ENCODE measurements at regions not wholly inside any gene's neighbourhood (a gene's known extent, or its start where the extent isn't known, plus 50 kb on each side); places are given as distances from the start of the nearest gene placed in this dataset.

DNA sequence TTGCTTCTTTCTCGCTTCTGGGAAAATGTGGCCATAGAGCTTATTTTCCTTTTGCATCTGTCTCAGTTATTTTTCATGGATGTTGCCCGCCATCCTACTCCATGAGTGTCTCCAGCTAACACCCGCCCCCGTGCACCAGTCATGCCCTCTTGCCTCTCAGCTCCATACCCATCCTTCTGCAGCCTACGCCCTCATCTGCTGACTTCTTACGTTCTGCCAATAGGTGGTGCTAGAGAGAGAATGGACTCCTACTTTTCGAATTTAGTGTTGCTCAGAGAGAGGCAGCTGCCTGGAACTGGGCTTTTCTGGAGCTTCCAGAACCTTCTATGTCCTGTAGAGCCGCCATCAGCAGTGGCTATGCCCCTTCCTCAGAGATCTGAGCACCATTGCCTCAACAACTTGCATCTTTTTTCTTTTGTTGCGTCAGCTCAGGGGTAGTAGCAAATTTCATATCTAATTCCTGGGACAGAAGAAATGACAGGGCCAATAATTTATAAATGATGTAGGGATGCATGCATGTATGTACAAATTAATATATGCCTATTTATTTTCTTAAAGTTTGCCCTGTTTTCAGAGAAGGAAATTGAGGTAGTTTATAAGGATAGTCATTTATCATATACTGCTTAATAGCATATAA lies 119.7 kb upstream of the MYOCD start:
- H3K4me3 Mint-ChIP-seq: no peak overlapping the region
- no peaks in the 10 kb centered on the region for H3K4me1 Mint-ChIP-seq
- DNase-seq: peak; percentile 4 to 10
- peak; percentile 42 for ATAC-seq
- no peak overlapping the region for H3K27ac Mint-ChIP-seq
- H3K27me3 Mint-ChIP-seq: no peaks in the 10 kb centered on the region
- peaks cover 0 to under 1% of the 10 kb centered on the region in 2 donors for H3K9me3 Mint-ChIP-seq

GRCh38 chr17:12546983-12547382 lies 118.7 kb upstream of the MYOCD start:
- H3K27ac Mint-ChIP-seq: no peak overlapping the region
- no peak overlapping the region for H3K4me3 Mint-ChIP-seq
- H3K27me3 Mint-ChIP-seq: no peaks in the 10 kb centered on the region

GRCh38 chr17:12547831-12548230 lies 117.9 kb upstream of the MYOCD start:
- H3K9me3 Mint-ChIP-seq: peaks cover 0 to 7% of the 10 kb centered on the region in 2 donors
- no peak for ATAC-seq
- no peak overlapping the region for H3K4me3 Mint-ChIP-seq
- no peak overlapping the region for H3K27ac Mint-ChIP-seq
- H3K27me3 Mint-ChIP-seq: no peaks in the 10 kb centered on the region
- no peak for DNase-seq
- H3K4me1 Mint-ChIP-seq: no peaks in the 10 kb centered on the region

More at GRCh38 chr17:12546983-12547382, 118.7 kb upstream of the MYOCD start:
- Mint-ChIP-seq H3K9me3 (peaks cover 0 to 7% of the 10 kb centered on the region in 2 donors), H3K4me1 (no peaks in the 10 kb centered on the region)
- DNase-seq: no peak
- ATAC-seq: no peak

GRCh38 chr17:12548558-12548957 lies 117.1 kb upstream of the MYOCD start:
- H3K9me3 Mint-ChIP-seq: peaks cover 0 to 7% of the 10 kb centered on the region in 2 donors
- no peaks in the 10 kb centered on the region for H3K4me1 Mint-ChIP-seq
- DNase-seq: no peak
- H3K27ac Mint-ChIP-seq: no peak overlapping the region
- no peaks in the 10 kb centered on the region for H3K27me3 Mint-ChIP-seq
- H3K4me3 Mint-ChIP-seq: no peak overlapping the region
- no peak for ATAC-seq

DNA sequence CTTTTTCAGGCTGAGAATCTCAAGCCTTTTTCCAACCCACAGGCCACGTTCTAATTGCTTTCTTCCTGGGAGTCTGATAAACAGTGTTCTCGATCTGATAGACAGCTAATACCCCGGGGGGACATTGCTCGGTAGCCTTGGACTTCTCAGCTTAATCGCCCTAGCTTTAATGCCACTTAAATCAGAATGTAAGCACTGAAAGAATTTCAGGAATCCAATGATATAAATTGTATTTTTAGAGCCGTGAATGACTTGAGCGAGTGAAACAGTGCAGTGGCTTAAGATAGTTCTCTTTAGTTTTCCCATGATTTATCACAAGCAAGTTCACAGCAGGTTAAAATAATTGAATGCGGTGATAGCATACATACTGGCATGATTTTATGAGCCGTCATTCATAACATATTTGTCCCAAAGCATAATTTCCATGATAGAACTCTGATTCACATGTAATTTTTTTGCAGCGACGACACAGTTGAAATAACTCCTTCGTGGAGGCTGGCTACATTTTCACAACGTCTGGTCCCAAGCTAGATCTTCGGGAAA lies 116.1 kb upstream of the MYOCD start:
- H3K27me3 Mint-ChIP-seq: no peaks in the 10 kb centered on the region
- no peak overlapping the region for H3K27ac Mint-ChIP-seq
- no peaks in the 10 kb centered on the region for H3K4me1 Mint-ChIP-seq
- no peak for ATAC-seq
- H3K9me3 Mint-ChIP-seq: peaks cover 0 to 7% of the 10 kb centered on the region in 2 donors
- H3K4me3 Mint-ChIP-seq: no peak overlapping the region
- no peak for DNase-seq

DNA sequence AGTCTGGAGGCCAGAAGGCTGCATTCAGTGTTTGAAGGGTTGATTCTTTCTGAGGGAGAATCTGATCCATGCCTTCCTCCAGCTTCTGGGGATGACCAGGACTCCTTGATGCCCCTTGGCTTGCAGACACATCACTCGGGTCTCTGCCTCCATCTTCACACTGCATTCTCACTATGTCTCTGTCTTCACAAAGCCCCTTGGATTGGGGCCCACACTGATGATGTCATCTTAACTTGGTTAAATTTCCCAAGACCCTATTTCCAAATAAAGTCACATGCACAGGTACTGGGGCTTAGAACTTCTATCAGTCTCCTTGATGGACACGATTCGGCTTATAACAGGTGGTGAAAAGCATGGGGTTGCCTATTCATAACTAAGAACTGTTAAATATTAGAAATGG lies 112.1 kb upstream of the MYOCD start:
- ATAC-seq: no peak
- H3K27me3 Mint-ChIP-seq: no peaks in the 10 kb centered on the region
- H3K27ac Mint-ChIP-seq: no peak overlapping the region
- H3K4me1 Mint-ChIP-seq: no peaks in the 10 kb centered on the region
- no peak for DNase-seq
- no peak overlapping the region for H3K4me3 Mint-ChIP-seq
- peaks cover 0 to 7% of the 10 kb centered on the region in 2 donors for H3K9me3 Mint-ChIP-seq

DNA sequence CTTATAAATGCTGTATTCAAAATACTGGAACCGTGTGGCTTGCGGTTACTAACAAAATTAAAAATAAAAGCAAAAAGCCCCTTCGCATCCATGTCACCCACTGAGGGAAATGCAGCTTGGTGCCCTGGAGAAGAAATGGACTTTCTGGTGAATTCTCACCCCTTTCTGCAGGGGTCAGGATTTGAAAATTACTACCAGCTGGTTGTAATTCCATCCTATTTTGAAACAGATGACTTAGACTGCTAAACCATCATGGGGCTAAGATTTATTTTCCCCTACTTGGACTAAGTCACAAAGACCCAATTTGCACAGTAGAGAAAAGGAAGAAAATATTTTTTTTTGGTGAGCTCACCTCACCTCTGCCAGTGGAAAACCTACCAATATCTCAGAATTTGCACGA lies 111.4 kb upstream of the MYOCD start:
- no peak for ATAC-seq
- H3K4me1 Mint-ChIP-seq: no peaks in the 10 kb centered on the region
- no peaks in the 10 kb centered on the region for H3K27me3 Mint-ChIP-seq
- no peak overlapping the region for H3K27ac Mint-ChIP-seq
- H3K9me3 Mint-ChIP-seq: peaks cover 0 to 7% of the 10 kb centered on the region in 2 donors
- DNase-seq: no peak
- no peak overlapping the region for H3K4me3 Mint-ChIP-seq

DNA sequence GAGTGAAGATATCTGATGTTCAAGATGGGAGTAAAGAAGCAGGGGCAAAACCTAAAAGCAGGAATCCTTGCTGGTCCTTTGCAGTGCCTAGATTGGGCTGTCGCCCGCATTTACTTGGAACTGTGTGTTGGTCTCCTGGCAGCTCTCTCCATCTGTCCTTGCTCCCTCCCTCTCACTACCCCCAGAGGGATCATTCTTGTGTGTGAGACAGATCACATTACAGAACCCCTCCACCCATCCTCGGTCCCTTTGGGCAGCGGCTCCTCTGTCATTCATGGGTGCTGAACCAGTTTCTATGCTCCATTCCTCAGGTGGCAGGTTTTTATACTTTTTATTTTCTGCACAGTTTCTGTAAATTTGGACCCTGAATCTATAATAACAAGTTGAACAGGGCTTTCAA lies 99.4 kb upstream of the MYOCD start:
- no peaks in the 10 kb centered on the region for H3K27me3 Mint-ChIP-seq
- H3K4me1 Mint-ChIP-seq: no peaks in the 10 kb centered on the region
- DNase-seq (no peak), ATAC-seq (no peak)
- no peak overlapping the region for H3K4me3 Mint-ChIP-seq
- H3K27ac Mint-ChIP-seq: no peak overlapping the region
- peaks cover 9 to 14% of the 10 kb centered on the region in 2 donors for H3K9me3 Mint-ChIP-seq

DNA sequence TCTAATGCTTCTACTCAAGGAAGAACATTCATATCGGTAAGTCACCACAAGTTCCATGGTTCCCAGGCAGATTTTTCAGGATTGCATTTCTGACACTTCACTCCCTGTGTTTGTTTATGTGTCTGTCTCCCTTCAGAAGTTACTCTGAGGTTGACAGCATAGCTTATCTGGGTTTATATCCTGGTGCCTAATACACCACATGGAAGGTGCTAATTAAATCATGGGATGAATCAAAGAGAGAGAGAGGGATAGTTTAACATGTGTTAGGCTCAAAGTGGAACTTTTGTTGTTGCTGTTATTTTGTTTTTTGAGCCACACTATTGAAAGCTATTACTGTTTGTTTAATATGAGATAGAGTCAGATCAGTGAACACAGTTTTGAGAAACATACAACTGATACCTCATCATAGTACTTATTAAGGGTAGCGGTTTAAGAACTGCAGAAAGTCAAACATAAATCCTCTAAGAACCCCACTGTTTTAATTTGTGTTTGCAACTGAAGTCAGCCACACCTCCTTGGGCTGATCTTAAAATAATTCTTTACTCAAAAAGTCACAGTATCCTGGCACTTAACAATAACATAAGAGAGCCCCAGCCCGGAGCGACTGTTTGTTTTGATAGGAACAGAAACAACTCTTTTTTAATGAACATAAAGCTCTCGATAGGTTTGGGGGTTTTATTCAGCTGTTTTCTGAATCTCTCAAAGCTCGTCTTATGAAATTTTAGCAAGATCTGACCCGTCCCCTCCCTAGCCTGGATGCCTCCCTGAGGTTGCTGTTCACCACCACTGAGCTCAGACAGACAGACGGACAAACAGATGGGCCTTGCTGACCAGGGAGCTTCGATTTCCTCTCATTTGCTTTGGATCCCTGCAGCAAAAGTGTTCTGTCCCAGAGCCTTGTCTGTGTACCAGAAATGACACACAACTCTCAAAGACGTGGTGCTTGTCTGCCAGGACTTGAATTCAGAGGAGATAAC lies 98.3 kb upstream of the MYOCD start:
- no peaks in the 10 kb centered on the region for H3K4me1 Mint-ChIP-seq
- H3K9me3 Mint-ChIP-seq: peaks cover 14 to 22% of the 10 kb centered on the region in 2 donors
- no peak overlapping the region for H3K27ac Mint-ChIP-seq
- DNase-seq: no peak
- H3K4me3 Mint-ChIP-seq: no peak overlapping the region
- ATAC-seq: no peak
- H3K27me3 Mint-ChIP-seq: no peaks in the 10 kb centered on the region

DNA sequence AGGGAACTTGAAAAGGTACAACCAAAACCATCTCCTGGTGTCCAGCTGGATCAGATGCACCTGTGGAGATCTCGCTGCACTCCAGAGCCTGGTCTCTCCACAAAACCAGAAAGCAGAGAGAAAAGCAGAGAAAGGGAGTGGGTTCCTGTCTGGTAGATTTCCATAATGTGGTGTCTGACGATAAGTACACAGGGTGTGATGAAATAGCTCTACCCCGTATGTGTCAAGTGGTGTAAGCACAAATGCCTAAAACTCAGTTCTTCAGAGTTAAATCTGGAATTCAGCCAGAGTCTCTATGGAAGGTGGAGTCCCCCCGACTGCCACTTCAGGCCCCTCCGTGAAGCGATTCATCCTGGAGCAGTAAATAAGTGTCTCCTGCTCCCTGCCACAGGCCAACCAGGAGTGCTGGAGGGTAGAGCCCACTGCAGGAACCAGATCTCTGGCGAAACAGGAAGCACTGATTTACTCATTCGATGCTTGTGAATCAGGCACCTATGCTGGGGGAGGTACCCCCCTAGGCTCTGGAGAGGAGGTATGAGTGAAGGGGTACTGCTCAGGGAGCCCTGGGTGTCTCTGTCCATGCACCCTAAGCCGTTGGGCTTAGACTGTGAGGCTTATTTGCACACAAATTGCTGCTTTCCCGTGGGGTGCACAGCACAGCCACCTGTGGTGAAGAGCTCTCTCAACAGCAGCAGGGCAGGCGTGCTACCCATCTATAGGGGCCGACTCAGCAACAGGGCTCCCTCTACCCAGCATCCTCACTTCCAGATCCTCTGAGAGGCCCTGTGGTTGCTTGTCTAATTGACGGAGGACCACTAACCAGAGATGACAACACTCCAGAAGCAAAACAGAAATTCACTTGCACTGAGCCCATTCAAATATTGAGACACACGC lies 97.1 kb upstream of the MYOCD start:
- ATAC-seq: no peak
- no peak for DNase-seq
- no peaks in the 10 kb centered on the region for H3K4me1 Mint-ChIP-seq
- H3K27ac Mint-ChIP-seq: no peak overlapping the region
- peaks cover 13 to 22% of the 10 kb centered on the region in 2 donors for H3K9me3 Mint-ChIP-seq
- H3K4me3 Mint-ChIP-seq: no peak overlapping the region
- H3K27me3 Mint-ChIP-seq: no peaks in the 10 kb centered on the region

- no peak for DNase-seq
- Mint-ChIP-seq H3K9me3 (peaks cover 10 to 13% of the 10 kb centered on the region in 2 donors), H3K4me1 (no peaks in the 10 kb centered on the region), H3K27ac (no peak overlapping the region), H3K4me3 (no peak overlapping the region), H3K27me3 (no peaks in the 10 kb centered on the region)
- no peak for ATAC-seq
Observed at GRCh38 chr17:12571606-12572005, 94.1 kb upstream of the MYOCD start.

DNA sequence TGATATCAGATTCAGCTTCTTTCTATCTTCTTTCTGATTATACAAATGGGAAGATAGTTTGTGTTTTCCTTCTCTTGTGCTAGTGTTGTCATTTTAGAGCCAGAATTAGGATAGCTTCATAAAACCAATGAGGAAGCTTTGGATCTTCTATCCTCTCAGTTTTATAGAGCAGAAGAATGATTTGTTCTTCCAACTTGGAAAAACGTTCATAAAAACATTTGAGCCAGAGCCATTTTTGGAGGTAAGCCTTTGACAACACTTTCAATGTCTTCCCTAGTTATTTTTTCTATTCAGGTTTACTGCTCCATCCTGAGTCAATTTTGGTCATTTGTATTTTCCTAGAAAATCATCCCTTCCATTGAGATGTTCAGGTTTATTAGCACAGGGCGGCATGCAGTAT lies 91.2 kb upstream of the MYOCD start:
- H3K9me3 Mint-ChIP-seq: peaks cover 10 to 13% of the 10 kb centered on the region in 2 donors
- DNase-seq (no peak), ATAC-seq (no peak)
- H3K4me1 Mint-ChIP-seq: no peaks in the 10 kb centered on the region
- H3K27me3 Mint-ChIP-seq: no peaks in the 10 kb centered on the region
- H3K4me3 Mint-ChIP-seq: no peak overlapping the region
- H3K27ac Mint-ChIP-seq: no peak overlapping the region

DNA sequence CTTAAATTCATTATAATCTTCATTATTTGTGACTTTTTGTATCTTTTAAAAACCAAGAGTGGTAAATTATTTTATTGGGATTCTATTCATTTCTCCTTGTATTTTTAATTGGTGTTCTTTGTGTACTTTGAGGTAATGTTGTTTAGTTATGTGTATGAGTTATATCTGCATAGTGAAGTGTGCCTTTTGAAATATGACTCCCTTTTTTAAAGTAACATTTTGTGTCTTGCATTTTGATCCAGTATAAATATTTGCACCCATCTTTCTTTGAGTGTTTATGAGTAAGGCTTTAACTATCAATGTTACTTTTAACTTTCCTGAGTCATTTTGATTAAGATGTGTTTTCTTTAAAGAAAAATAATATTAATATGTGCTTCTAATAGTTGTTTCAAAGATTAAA lies 90.0 kb upstream of the MYOCD start:
- Mint-ChIP-seq H3K27ac (no peak overlapping the region), H3K9me3 (peaks cover 6 to 8% of the 10 kb centered on the region in 2 donors), H3K4me3 (no peak overlapping the region), H3K4me1 (no peaks in the 10 kb centered on the region), H3K27me3 (peaks cover 7% of the 10 kb centered on the region)
- DNase-seq (no peak), ATAC-seq (no peak)

DNA sequence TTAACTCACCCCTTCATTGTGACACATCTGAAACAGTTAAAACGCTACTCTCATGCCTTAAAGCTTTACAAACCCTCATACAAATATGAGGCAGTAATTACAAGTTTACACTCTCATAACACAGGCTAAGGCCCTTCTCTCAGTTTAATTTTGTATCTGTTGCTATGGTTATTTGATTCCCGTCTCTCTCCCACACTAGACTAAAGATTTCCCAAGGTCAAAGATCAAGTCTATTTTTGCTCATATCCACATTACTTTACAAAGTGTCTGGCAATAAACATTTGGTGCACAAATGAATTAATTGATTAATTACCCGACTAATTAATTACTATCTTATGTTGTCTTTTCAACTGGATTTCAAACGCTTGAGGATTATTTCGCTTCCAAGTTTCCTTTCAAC lies 86.4 kb upstream of the MYOCD start:
- DNase-seq (no peak), ATAC-seq (no peak)
- no peaks in the 10 kb centered on the region for H3K4me1 Mint-ChIP-seq
- H3K27me3 Mint-ChIP-seq: peaks cover 16% of the 10 kb centered on the region
- H3K27ac Mint-ChIP-seq: no peak overlapping the region
- H3K9me3 Mint-ChIP-seq: peaks cover 5 to 7% of the 10 kb centered on the region in 2 donors
- no peak overlapping the region for H3K4me3 Mint-ChIP-seq

DNA sequence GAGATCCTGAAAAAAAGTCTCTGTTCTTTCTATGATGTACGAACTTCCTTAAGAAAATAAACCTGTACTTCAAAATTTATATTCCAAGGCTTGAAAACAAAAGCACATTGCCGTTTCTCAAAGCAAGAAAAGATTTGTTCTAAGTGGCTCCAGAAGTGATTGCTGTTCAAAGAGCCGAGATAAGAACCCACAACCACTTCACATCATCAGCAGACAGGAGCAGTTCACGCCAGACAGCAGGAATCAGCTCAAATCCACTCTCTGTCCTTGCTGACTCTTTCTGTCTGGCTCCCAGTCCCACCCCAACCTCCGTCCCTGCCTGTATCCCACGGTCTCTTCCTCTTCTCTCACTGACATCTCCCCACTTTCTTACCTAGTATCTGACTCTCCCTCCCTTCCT lies 85.0 kb upstream of the MYOCD start:
- no peak for ATAC-seq
- no peak overlapping the region for H3K4me3 Mint-ChIP-seq
- peaks cover 18% of the 10 kb centered on the region for H3K27me3 Mint-ChIP-seq

More for the DNA sequence above, 85.0 kb upstream of the MYOCD start:
- DNase-seq: no peak
- H3K9me3 Mint-ChIP-seq: peaks cover 6 to 12% of the 10 kb centered on the region in 2 donors
- no peak overlapping the region for H3K27ac Mint-ChIP-seq
- H3K4me1 Mint-ChIP-seq: no peaks in the 10 kb centered on the region
